ENCODE measurements at regions not wholly inside any gene's neighbourhood (a gene's known extent, or its start where the extent isn't known, plus 50 kb on each side); places are given as distances from the start of the nearest gene placed in this dataset.

GRCh38 chr4:10977534-10977933, 293.0 kb upstream of the CLNK start:
- no peaks in the 10 kb centered on the region for H3K36me3 ChIP-seq (ENCODE audit: control insufficient read depth, insufficient read depth, low read length)
- H3K27me3 ChIP-seq (ENCODE audit: control insufficient read depth, insufficient read depth, low read length): no peaks in the 10 kb centered on the region
- no peak for DNase-seq (ENCODE audit: low read depth)
- FAIRE-seq: no peak
- H3K4me3 ChIP-seq (ENCODE audit: low read depth, low read length): no peak overlapping the region
- TF ChIP-seq, protein P1, sequence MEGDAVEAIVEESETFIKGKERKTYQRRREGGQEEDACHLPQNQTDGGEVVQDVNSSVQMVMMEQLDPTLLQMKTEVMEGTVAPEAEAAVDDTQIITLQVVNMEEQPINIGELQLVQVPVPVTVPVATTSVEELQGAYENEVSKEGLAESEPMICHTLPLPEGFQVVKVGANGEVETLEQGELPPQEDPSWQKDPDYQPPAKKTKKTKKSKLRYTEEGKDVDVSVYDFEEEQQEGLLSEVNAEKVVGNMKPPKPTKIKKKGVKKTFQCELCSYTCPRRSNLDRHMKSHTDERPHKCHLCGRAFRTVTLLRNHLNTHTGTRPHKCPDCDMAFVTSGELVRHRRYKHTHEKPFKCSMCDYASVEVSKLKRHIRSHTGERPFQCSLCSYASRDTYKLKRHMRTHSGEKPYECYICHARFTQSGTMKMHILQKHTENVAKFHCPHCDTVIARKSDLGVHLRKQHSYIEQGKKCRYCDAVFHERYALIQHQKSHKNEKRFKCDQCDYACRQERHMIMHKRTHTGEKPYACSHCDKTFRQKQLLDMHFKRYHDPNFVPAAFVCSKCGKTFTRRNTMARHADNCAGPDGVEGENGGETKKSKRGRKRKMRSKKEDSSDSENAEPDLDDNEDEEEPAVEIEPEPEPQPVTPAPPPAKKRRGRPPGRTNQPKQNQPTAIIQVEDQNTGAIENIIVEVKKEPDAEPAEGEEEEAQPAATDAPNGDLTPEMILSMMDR (IDR thresholded peaks at IDR 0.05; ENCODE audit: insufficient read depth, low read length, severe bottlenecking): no peak

- FAIRE-seq (no peak), DNase-seq (ENCODE audit: low read depth) (peak; percentile 61)
- H3K36me3 ChIP-seq (ENCODE audit: control insufficient read depth, insufficient read depth, low read length): no peaks in the 10 kb centered on the region
- H3K27me3 ChIP-seq (ENCODE audit: control insufficient read depth, insufficient read depth, low read length): no peaks in the 10 kb centered on the region
- TF ChIP-seq, protein P1 (IDR thresholded peaks at IDR 0.05; ENCODE audit: insufficient read depth, low read length, severe bottlenecking): no peak
- no peak overlapping the region for H3K4me3 ChIP-seq (ENCODE audit: low read depth, low read length)
Measured at GRCh38 chr4:10974371-10974770, 289.8 kb upstream of the CLNK start.

GRCh38 chr4:10973686-10974085, 289.1 kb upstream of the CLNK start:
- Histone ChIP-seq H3K36me3 (ENCODE audit: control insufficient read depth, insufficient read depth, low read length) (no peaks in the 10 kb centered on the region), H3K27me3 (ENCODE audit: control insufficient read depth, insufficient read depth, low read length) (no peaks in the 10 kb centered on the region), H3K4me3 (ENCODE audit: low read depth, low read length) (no peak overlapping the region)
- no peak for DNase-seq (ENCODE audit: low read depth)
- TF ChIP-seq, protein P1 (IDR thresholded peaks at IDR 0.05; ENCODE audit: insufficient read depth, low read length, severe bottlenecking): no peak
- FAIRE-seq: no peak

GRCh38 chr4:10971800-10972401, 287.3 kb upstream of the CLNK start:
- Histone ChIP-seq H3K27me3 (ENCODE audit: control insufficient read depth, insufficient read depth, low read length) (no peaks in the 10 kb centered on the region), H3K4me3 (ENCODE audit: low read depth, low read length) (no peak overlapping the region), H3K36me3 (ENCODE audit: control insufficient read depth, insufficient read depth, low read length) (no peaks in the 10 kb centered on the region)
- TF ChIP-seq, protein P1 (IDR thresholded peaks at IDR 0.05; ENCODE audit: insufficient read depth, low read length, severe bottlenecking): no peak
- DNase-seq (ENCODE audit: low read depth): peak; percentile 84
- FAIRE-seq: no peak

DNA sequence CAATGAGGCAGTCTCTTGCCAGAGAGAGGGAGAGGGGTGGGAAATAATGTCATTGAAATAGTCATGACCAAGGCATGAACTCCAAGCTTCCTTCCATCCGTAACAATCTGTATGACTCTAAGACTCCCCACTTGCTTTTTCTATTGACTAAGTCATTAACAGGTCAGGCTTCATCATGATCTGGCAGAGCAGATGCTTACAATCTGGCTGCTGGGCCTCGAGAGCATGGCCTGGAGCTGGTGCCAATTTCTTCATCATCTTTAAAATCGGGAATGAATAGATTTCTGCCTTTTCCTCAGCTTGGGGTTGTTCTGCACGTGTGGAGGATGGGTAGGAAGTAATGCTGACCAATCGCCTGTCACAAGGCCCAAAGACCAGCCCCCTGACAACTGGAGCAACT, 280.6 kb upstream of the CLNK start:
- TF ChIP-seq, protein P1 (IDR thresholded peaks at IDR 0.05; ENCODE audit: insufficient read depth, low read length, severe bottlenecking): no peak
- no peak for DNase-seq (ENCODE audit: low read depth)
- FAIRE-seq: no peak
- Histone ChIP-seq H3K27me3 (ENCODE audit: control insufficient read depth, insufficient read depth, low read length) (no peaks in the 10 kb centered on the region), H3K4me3 (ENCODE audit: low read depth, low read length) (no peak overlapping the region), H3K36me3 (ENCODE audit: control insufficient read depth, insufficient read depth, low read length) (no peaks in the 10 kb centered on the region)
